ENCODE measurements at regions not wholly inside any gene's neighbourhood (a gene's known extent, or its start where the extent isn't known, plus 50 kb on each side); places are given as distances from the start of the nearest gene placed in this dataset.

GRCh38 chr3:105170423-105170822, 196.3 kb upstream of the ALCAM start:
- no peak for TF ChIP-seq CTCF (IDR thresholded peaks at IDR 0.05)
- no peak for TF ChIP-seq POLR2A (IDR thresholded peaks at IDR 0.05; ENCODE audit: low read depth)
